OCI-LY7 (cell line): ENCODE measurements at regions not wholly inside any gene's neighbourhood (a gene's known extent, or its start where the extent isn't known, plus 50 kb on each side); places are given as distances from the start of the nearest gene placed in this dataset.
A peak's percentile ranks its signal among the peaks of the same experiment; 100 is the strongest.

Experiments used
- BruUV-seq: library from RNA; stranded (reverse); fragments of 400-500 nt; replicated peaks from 2 replicates; lab custom pipeline; 2021; lab: Mats Ljungman, UMichigan
- CTCF ChIA-PET: fragments of 300-600 bp; sonication (Branson Sonifier 250); formaldehyde crosslinking; loops from one replicate; lab custom pipeline; 2022; ENCODE audit warnings: antibody characterized with exemption; ENCODE audit not compliant: unreplicated experiment; lab: Charles Lee
- POLR2A ChIA-PET: fragments of 300-600 bp; sonication (Branson Sonifier 250); formaldehyde crosslinking; loops from one replicate; lab custom pipeline; 2022; ENCODE audit warnings: antibody characterized with exemption; lab: Charles Lee
- DNase-seq: peaks from one replicate; pipeline ENCODE4 v3.0.0-alpha.2; 2015; ENCODE audit warnings: low spot score
- H2AFZ ChIP-seq: fragments of 200-600 bp; sonication (generic), shearing (Covaris generic); 2 replicates; pipeline ENCODE4 v1.6.1; 2014; ENCODE audit warnings: mild to moderate bottlenecking, antibody characterized with exemption, low read length, moderate library complexity
- H3K27ac ChIP-seq: fragments of 200-600 bp; sonication (generic); 2 replicates; pipeline ENCODE4 v1.5.1; 2014; ENCODE audit warnings: mixed run types, low read depth, mild to moderate bottlenecking, moderate library complexity, low read length, inconsistent platforms; ENCODE audit not compliant: poor library complexity, severe bottlenecking
- H3K36me3 ChIP-seq: fragments of 200-600 bp; sonication (generic); 2 replicates; pipeline ENCODE4 v1.6.1; 2014; ENCODE audit warnings: mild to moderate bottlenecking, antibody characterized with exemption, low read length, moderate library complexity, mixed read lengths; ENCODE audit not compliant: insufficient read depth
- H3K4me1 ChIP-seq: fragments of 200-600 bp; sonication (generic); 2 replicates; pipeline ENCODE4 v1.5.1; 2014; ENCODE audit warnings: mild to moderate bottlenecking, low read length; ENCODE audit not compliant: insufficient read depth, poor library complexity, severe bottlenecking
- H3K4me2 ChIP-seq: fragments of 200-600 bp; sonication (generic); 2 replicates; pipeline ENCODE4 v1.6.1; 2014; ENCODE audit warnings: mild to moderate bottlenecking, low read length
- H3K4me3 ChIP-seq: fragments of 200-600 bp; sonication (generic); 2 replicates; pipeline ENCODE4 v1.5.1; 2014; ENCODE audit warnings: mild to moderate bottlenecking, low read depth, low read length; ENCODE audit not compliant: poor library complexity, severe bottlenecking
- H3K79me2 ChIP-seq: fragments of 200-600 bp; sonication (generic); 2 replicates; pipeline ENCODE4 v1.6.1; 2016; ENCODE audit warnings: low read depth, mild to moderate bottlenecking, low read length, moderate library complexity, mixed read lengths; ENCODE audit not compliant: insufficient read depth
- H3K9me2 ChIP-seq: fragments of 200-600 bp; sonication (generic); 2 replicates; pipeline ENCODE4 v1.6.1; 2016; ENCODE audit warnings: mild to moderate bottlenecking, low read length, mixed read lengths; ENCODE audit not compliant: insufficient read depth
- H3K9me3 ChIP-seq: fragments of 200-600 bp; sonication (generic); 2 replicates; pipeline ENCODE4 v1.6.1; 2014; ENCODE audit warnings: mild to moderate bottlenecking, mixed run types, low read length, mixed read lengths
- H4K20me1 ChIP-seq: fragments of 200-600 bp; sonication (generic); 2 replicates; pipeline ENCODE4 v1.6.1; 2014; ENCODE audit warnings: mild to moderate bottlenecking, antibody characterized with exemption, low read length, moderate library complexity, mixed read lengths; ENCODE audit not compliant: insufficient read depth
- EZH2phosphoT487 ChIP-seq: fragments of 200-600 bp; sonication (generic); IDR thresholded peaks from 2 replicates; pipeline ENCODE4 v1.6.1; 2018; ENCODE audit warnings: low read depth, borderline replicate concordance, mild to moderate bottlenecking, mixed run types, antibody characterized with exemption, low read length, moderate library complexity, mixed read lengths
- intact Hi-C: fragments of 100-400 bp; cut with micrococcal nuclease; formaldehyde crosslinking; loops from one replicate; pipeline ENCODE4 v1.10.0; 2022; ENCODE audit not compliant: unreplicated experiment
- TF ChIP-seq, protein P1 (sequence below): fragments of 200-600 bp; sonication (generic); conservative IDR thresholded peaks from 2 replicates; pipeline ENCODE4 v1.5.1; 2014; ENCODE audit warnings: mild to moderate bottlenecking, antibody characterized with exemption, low read length, moderate library complexity, mixed read lengths

DNA sequence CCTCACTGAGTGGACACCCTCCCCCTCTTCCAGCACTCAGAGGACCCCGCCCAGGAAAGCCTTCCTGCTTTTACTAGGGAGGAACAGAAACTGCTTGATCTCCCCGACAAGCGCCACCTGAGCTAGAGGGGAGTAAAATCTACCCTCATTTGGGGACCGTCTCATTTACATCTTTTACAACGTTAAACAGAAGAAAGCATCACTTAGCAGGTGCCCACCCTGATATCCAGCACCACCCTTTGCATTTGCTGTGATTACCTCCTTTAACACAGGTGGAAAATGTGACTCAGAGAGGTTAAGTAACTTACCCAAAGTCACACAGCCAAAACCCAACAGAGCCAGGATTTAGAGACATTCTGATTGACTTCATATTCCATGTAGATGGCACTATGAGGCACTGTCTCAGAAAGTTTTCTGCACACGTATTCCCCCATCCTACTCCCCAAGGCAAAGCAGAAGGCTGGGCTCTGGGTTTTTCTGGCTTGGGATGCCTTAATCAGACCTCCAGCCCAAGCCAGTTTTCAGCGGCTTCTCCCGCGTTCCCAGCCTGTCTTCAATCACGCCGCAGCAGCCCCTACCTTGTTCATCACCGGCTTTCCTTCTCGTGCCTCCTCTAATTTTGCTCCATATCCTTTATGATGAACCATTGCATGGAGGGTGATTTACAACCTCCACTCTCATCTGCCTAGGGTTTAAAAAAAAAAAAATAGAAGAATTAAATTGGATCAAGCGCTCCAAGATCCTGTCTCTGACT, 314.6 kb upstream of the PROK2 start:
- intact Hi-C loops: loop anchor here (1.0 to 10.0 kb wide), 6 partner anchors 21 to 555 kb away; partner anchors contain the start of gene RYBP
- peak overlapping the region; percentile 43 for H3K27ac ChIP-seq
- no peaks in the 10 kb centered on the region for H3K9me2 ChIP-seq
- no peaks in the 10 kb centered on the region for H3K36me3 ChIP-seq
- no TSS peak for BruUV-seq
- DNase-seq: peak; percentile 74
- no peak for TF ChIP-seq EZH2phosphoT487
- TF ChIP-seq, protein P1, sequence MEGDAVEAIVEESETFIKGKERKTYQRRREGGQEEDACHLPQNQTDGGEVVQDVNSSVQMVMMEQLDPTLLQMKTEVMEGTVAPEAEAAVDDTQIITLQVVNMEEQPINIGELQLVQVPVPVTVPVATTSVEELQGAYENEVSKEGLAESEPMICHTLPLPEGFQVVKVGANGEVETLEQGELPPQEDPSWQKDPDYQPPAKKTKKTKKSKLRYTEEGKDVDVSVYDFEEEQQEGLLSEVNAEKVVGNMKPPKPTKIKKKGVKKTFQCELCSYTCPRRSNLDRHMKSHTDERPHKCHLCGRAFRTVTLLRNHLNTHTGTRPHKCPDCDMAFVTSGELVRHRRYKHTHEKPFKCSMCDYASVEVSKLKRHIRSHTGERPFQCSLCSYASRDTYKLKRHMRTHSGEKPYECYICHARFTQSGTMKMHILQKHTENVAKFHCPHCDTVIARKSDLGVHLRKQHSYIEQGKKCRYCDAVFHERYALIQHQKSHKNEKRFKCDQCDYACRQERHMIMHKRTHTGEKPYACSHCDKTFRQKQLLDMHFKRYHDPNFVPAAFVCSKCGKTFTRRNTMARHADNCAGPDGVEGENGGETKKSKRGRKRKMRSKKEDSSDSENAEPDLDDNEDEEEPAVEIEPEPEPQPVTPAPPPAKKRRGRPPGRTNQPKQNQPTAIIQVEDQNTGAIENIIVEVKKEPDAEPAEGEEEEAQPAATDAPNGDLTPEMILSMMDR: no peak
- peak overlapping the region; percentile 81 for H3K4me2 ChIP-seq
- CTCF ChIA-PET: interaction anchor here (1.7 kb wide), 1 partner anchor 13 kb away, joined by 6 read pairs; no protein-coding TSS in a partner anchor
- peaks cover 87% of the 10 kb centered on the region for H3K4me1 ChIP-seq
- H3K9me3 ChIP-seq: no peaks in the 10 kb centered on the region
- POLR2A ChIA-PET: interaction anchor here (0.6 to 3.9 kb wide), 7 partner anchors 13 to 129 kb away, joined by 3 to 40 read pairs (median 5); no protein-coding TSS in a partner anchor
- peak overlapping the region; percentile 62 for H3K4me3 ChIP-seq
- H4K20me1 ChIP-seq: no peaks in the 10 kb centered on the region
- H2AFZ ChIP-seq: peak overlapping the region; percentile 33; the same call in 1 of the 2 replicates
- H3K79me2 ChIP-seq: no peaks in the 10 kb centered on the region

DNA sequence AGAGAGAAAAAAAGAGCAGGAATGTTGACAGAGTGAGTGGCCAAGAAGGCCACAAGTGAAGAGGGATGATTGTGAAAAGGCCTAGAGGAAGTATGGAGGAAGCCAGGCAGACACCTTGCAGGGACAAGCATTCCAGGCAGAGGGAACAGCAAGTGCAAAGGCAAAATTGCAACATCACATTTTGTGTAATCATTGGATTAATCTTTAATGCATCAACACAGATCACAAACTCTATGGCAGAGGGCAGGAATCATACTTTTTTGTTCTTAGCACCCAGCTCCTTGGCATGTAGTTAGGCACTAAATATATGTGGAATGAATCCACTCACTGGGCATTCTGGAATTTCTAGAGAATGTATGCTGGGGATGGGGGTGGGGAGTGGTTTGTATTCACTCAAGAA, 312.1 kb upstream of the PROK2 start:
- Histone ChIP-seq H3K27ac (peak overlapping the region; percentile 43), H4K20me1 (no peaks in the 10 kb centered on the region), H3K79me2 (no peaks in the 10 kb centered on the region), H3K4me1 (peaks cover 98% of the 10 kb centered on the region), H3K9me3 (no peaks in the 10 kb centered on the region), H2AFZ (no peak overlapping the region), H3K4me2 (no peak overlapping the region), H3K9me2 (no peaks in the 10 kb centered on the region), H3K36me3 (no peaks in the 10 kb centered on the region), H3K4me3 (no peak overlapping the region)
- BruUV-seq: no TSS peak
- TF ChIP-seq EZH2phosphoT487: no peak
- TF ChIP-seq, protein P1: no peak
- no peak for DNase-seq
- ChIA-PET POLR2A (interaction anchor here (0.7 to 4.7 kb wide), 5 partner anchors 10 to 122 kb away, joined by 3 to 31 read pairs (median 3); no protein-coding TSS in a partner anchor), CTCF (interaction anchor here (0.5 kb wide), 1 partner anchor 725 kb away, joined by 3 read pairs; no protein-coding TSS in a partner anchor)
- intact Hi-C loops: loop anchor here (5.0 kb wide), 1 partner anchor 220 kb away; no protein-coding TSS in a partner anchor
